IPS-15b (cell line): ENCODE measurements at regions not wholly inside any gene's neighbourhood (a gene's known extent, or its start where the extent isn't known, plus 50 kb on each side); places are given as distances from the start of the nearest gene placed in this dataset.

ENCODE experiments used
- H3K27me3 ChIP-seq: one replicate; pipeline ENCODE4 v1.6.1; 2013; ENCODE audit warnings: low read length; ENCODE audit not compliant: control insufficient read depth, insufficient read depth
- H3K36me3 ChIP-seq: one replicate; pipeline ENCODE4 v1.6.1; 2013; ENCODE audit warnings: low read length; ENCODE audit not compliant: control insufficient read depth, insufficient read depth
- H3K4me1 ChIP-seq: one replicate; pipeline ENCODE4 v1.6.1; 2013; ENCODE audit warnings: mild to moderate bottlenecking, low read length; ENCODE audit not compliant: control insufficient read depth, insufficient read depth
- H3K4me3 ChIP-seq: one replicate; pipeline ENCODE4 v1.5.1; 2013; ENCODE audit warnings: low read depth, low read length
- H3K9ac ChIP-seq: one replicate; pipeline ENCODE4 v1.6.1; 2013; ENCODE audit warnings: low read depth, mild to moderate bottlenecking, low read length
- H3K9me3 ChIP-seq: one replicate; pipeline ENCODE4 v1.6.1; 2013; ENCODE audit warnings: mild to moderate bottlenecking, low read length; ENCODE audit not compliant: control insufficient read depth, insufficient read depth

GRCh38 chr21:38989379-38989744, 183.6 kb downstream of the ETS2 start:
- Histone ChIP-seq H3K9ac (no peak overlapping the region), H3K4me1 (peaks cover 5% of the 10 kb centered on the region), H3K4me3 (no peak overlapping the region), H3K36me3 (no peaks in the 10 kb centered on the region), H3K27me3 (peaks cover 2% of the 10 kb centered on the region), H3K9me3 (no peaks in the 10 kb centered on the region)

DNA sequence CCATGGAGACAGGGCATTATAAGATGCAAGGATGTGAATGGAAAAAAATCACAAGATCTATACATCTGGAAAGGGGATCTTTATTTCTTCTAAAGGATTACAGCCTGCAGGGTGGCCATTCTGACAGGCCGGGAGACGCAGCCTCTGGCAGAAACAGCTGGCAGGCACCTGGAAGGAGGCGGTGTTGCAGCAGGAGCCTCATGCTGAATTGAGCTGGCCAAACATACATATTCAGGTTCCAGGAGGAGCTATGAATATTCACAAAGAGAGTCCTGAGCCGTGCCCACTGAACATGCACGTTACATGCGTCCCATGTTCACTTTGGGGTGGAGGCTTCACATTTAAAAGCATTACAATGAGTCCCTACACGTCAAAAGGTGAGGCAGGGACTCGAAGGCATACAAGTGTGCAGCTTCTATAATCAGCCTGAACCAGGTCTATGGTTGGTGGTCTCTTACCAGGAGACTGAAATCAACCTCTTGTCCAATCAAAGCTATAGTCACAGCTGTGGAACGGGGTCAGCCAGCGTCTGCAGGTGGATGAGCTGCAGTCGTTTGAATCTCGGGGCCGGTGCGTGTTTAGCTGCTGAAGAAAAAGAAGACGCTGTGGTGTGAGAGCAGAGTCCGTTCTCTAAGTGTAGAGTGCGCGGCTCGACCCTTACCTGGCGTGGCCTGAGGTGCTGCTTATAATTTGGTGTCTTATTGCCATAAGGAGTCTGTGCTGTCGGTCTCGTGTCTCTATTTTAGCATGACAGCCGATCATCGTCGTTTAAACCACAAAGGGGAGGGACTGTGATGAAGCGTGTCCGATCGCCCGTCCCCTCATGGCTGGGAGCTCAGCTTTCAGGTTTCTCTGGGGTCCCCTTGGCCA, 183.0 kb downstream of the ETS2 start:
- Histone ChIP-seq H3K27me3 (peaks cover 2% of the 10 kb centered on the region), H3K9me3 (no peaks in the 10 kb centered on the region), H3K36me3 (no peaks in the 10 kb centered on the region), H3K4me3 (no peak overlapping the region), H3K9ac (no peak overlapping the region), H3K4me1 (peaks cover 5% of the 10 kb centered on the region)

DNA sequence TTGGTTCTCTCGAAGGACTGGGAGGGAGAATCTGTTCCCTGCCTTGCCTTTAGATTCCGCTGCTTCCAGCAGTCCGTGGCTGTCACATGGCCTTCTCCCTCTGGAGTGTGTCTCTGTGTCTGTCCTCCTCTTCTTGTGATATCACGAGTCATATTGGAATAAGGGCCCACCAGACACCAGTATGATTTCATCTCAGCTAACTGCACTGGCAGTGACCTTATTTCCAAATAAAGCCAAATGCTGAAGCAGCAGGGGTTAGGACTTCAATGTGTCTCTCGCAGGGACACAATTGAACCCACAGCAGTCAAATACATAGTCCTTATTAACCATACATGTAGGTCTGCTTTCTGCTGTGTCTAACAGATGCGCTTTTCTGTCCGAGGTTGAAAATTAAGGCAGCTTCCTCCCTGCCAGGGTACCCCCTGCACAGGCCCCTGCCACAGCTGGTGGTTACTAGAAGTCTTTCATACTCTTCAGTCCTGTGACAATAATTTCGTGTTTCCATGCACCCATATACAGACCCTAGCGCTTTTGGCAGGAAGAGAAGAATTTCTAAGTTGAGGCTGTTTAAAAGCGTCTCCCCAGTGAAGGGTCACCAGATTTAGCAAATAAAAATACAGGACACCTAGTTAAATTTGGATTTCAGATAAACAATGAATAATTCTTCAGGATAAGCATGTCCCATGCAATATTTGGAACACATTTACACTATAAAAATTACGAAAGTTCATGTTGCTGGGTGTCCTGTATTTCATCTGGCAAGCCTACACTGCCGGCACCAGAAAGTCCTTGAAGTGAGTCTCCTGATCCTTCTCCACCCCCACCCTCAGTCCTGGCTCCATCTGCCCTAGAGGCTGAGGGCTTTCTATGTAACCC, 182.1 kb downstream of the ETS2 start:
- Histone ChIP-seq H3K36me3 (no peaks in the 10 kb centered on the region), H3K27me3 (peaks cover 2% of the 10 kb centered on the region), H3K9ac (no peak overlapping the region), H3K4me1 (peaks cover 5% of the 10 kb centered on the region), H3K9me3 (no peaks in the 10 kb centered on the region), H3K4me3 (no peak overlapping the region)

- Histone ChIP-seq H3K9ac (no peak overlapping the region), H3K36me3 (no peaks in the 10 kb centered on the region), H3K9me3 (no peaks in the 10 kb centered on the region), H3K4me3 (no peak overlapping the region), H3K4me1 (peaks cover 8% of the 10 kb centered on the region), H3K27me3 (peaks cover 2% of the 10 kb centered on the region)
Observed at GRCh38 chr21:38986806-38987632, 181.3 kb downstream of the ETS2 start.

DNA sequence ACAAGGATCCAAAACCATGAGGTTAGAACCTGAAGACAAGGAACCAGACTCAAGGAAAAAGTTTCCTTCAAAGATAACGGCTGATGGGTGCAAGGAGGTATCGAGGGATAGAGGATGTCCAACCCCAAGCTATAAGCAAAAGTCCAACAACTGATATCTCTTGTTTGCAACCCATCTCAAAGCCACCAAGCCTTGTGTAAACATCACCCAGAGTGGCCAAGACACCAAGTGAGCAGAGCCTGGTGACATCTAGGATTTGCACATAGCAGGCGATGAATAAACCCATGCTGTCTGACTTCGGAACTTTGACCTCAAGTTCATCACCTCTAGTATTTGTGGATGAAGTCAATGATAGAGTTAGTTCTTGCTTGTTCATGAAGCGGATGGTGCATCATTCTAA, 180.7 kb downstream of the ETS2 start:
- H3K4me3 ChIP-seq: no peak overlapping the region
- no peaks in the 10 kb centered on the region for H3K36me3 ChIP-seq
- no peak overlapping the region for H3K9ac ChIP-seq
- peaks cover 14% of the 10 kb centered on the region for H3K4me1 ChIP-seq
- H3K9me3 ChIP-seq: no peaks in the 10 kb centered on the region
- peaks cover under 1% of the 10 kb centered on the region for H3K27me3 ChIP-seq

DNA sequence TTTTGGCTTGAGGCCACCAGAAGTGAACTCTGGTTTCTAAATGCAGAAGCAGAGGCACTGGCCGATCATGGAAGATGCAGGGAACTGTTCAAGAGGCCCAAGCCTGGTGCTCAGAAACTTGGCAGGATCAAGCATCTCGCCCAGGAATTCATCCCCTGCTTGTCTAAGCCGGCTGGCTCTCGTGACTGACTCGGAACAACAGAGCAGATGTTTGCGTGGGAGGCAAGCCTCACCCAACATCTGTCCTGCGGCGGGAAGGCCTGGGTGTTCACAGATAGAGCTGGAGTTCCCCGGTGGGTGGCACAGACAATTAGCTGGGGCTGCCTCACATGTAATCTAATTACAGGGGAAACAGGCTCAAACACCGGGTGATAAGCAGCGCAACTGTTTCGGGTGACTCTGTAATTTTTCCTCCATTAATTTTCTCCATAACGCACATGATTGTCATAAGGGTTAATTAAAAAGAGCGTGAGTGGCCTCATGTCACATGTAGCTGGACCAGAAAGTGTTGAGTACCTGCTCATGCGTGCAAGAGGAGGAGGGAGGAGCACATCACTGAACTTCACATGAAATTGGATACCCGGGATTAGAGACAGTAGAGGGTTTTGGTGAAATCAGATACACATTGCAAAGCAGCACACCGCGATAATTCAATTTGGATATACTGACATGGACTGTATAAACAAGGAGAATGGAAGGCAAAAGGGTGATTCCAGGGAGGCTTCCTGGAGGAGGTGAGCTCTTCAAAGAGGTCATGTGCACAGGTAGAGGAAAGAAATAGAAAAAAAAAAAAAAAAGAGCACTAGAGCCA, 180.0 kb downstream of the ETS2 start:
- Histone ChIP-seq H3K9me3 (no peaks in the 10 kb centered on the region), H3K4me1 (peaks cover 14% of the 10 kb centered on the region), H3K36me3 (no peaks in the 10 kb centered on the region), H3K9ac (no peak overlapping the region), H3K27me3 (no peaks in the 10 kb centered on the region), H3K4me3 (no peak overlapping the region)

GRCh38 chr21:38984982-38985567, 179.3 kb downstream of the ETS2 start:
- H3K9ac ChIP-seq: no peak overlapping the region
- H3K27me3 ChIP-seq: no peaks in the 10 kb centered on the region
- H3K9me3 ChIP-seq: no peaks in the 10 kb centered on the region
- H3K36me3 ChIP-seq: no peaks in the 10 kb centered on the region
- H3K4me1 ChIP-seq: peaks cover 11% of the 10 kb centered on the region
- H3K4me3 ChIP-seq: no peak overlapping the region

GRCh38 chr21:38984568-38984967, 178.8 kb downstream of the ETS2 start:
- Histone ChIP-seq H3K9ac (no peak overlapping the region), H3K27me3 (no peaks in the 10 kb centered on the region), H3K36me3 (no peaks in the 10 kb centered on the region), H3K4me1 (peaks cover 11% of the 10 kb centered on the region), H3K9me3 (no peaks in the 10 kb centered on the region), H3K4me3 (no peak overlapping the region)

DNA sequence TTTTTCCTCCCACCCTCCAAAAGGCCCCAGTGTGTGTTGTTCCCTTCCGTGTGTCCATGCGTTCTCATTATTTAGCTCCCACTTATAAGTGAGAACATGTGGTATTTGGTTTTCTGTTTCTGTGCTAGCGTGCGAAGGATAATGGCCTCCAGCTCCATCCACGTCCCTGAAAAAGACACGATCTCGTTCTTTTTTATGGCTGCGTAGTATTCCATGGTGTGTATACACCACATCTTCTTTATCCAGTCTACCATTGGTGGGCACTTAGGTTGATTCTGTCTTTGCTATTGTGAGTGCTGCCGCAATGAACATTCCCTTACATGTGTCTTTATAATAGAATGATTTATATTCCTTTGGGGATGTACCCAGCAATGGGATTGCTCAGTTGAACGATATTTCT, 177.8 kb downstream of the ETS2 start:
- Histone ChIP-seq H3K4me3 (no peak overlapping the region), H3K9me3 (no peaks in the 10 kb centered on the region), H3K27me3 (no peaks in the 10 kb centered on the region), H3K36me3 (no peaks in the 10 kb centered on the region), H3K4me1 (peaks cover 14% of the 10 kb centered on the region), H3K9ac (no peak overlapping the region)

- no peak overlapping the region for H3K4me3 ChIP-seq
- H3K9ac ChIP-seq: no peak overlapping the region
- H3K9me3 ChIP-seq: no peaks in the 10 kb centered on the region
- peaks cover 14% of the 10 kb centered on the region for H3K4me1 ChIP-seq
- no peaks in the 10 kb centered on the region for H3K36me3 ChIP-seq
- H3K27me3 ChIP-seq: no peaks in the 10 kb centered on the region
Observed at GRCh38 chr21:38982804-38983203, 177.1 kb downstream of the ETS2 start.
